Esophagus squamous epithelium (tissue), 4 donors: ENCODE measurements at regions not wholly inside any gene's neighbourhood (a gene's known extent, or its start where the extent isn't known, plus 50 kb on each side); places are given as distances from the start of the nearest gene placed in this dataset.

Experiments used
- CTCF ChIP-seq, 6 experiments: fragments of 450-650 bp in 4 of 6; fragments of 200-600 bp in 2 of 6; sonication (generic) in 2 of 6; IDR thresholded peaks; one replicate each; pipeline ENCODE4 v1.5.1; 2016 to 2019; ENCODE audit warnings: antibody characterized with exemption in 6 of 6, mild to moderate bottlenecking in 4 of 6, moderate library complexity in 4 of 6
- POLR2A ChIP-seq, 4 donors: fragments of 450-650 bp; IDR thresholded peaks; one replicate each; pipeline ENCODE4 v1.6.1; 2017; ENCODE audit warnings: antibody characterized with exemption in 4 of 4, mild to moderate bottlenecking in 4 of 4, moderate library complexity in 3 of 4

- TF ChIP-seq POLR2A (IDR thresholded peaks at IDR 0.05): no peak
- no peak for TF ChIP-seq CTCF (IDR thresholded peaks at IDR 0.05)
These were observed 57.7 kb upstream of the IGFBP3 start for GRCh38 chr7:45978731-45979211.
